HEK293 (cell line): ENCODE measurements at regions not wholly inside any gene's neighbourhood (a gene's known extent, or its start where the extent isn't known, plus 50 kb on each side); places are given as distances from the start of the nearest gene placed in this dataset.

Experiments
- CTCF ChIA-PET: fragments of 350-600 bp; formaldehyde crosslinking; extraction: SDS; loops from one replicate; lab custom pipeline; 2021; ENCODE audit warnings: antibody characterized with exemption; lab: Yijun Ruan, JAX
- POLR2A ChIA-PET: fragments of 300-600 bp; formaldehyde crosslinking; extraction: SDS; loops from one replicate; lab custom pipeline; 2020; ENCODE audit warnings: antibody characterized with exemption, inconsistent platforms; lab: Yijun Ruan, JAX
- H3K27ac ChIP-seq: fragments of 200-500 bp; sonication (Bioruptor generic); 2 replicates; pipeline ENCODE4 v1.5.1; 2014; ENCODE audit warnings: low read depth, low read length, control low read depth, inconsistent platforms; ENCODE audit errors: extremely low read depth
- H3K36me3 ChIP-seq, 2 experiments: fragments of 200-500 bp in 1 of 2; sonication (Bioruptor generic) in 1 of 2; 1 replicate in 1 of 2; 2 replicates in 1 of 2; pipeline ENCODE4 v1.5.1; 2014 to 2017; ENCODE audit warnings: inconsistent platforms in 2 of 2, low read length in 2 of 2; ENCODE audit not compliant: control insufficient read depth in 2 of 2, insufficient read depth in 1 of 2
- H3K4me1 ChIP-seq: fragments of 200-500 bp; sonication (Bioruptor generic); 2 replicates; pipeline ENCODE4 v1.5.1; 2014; ENCODE audit warnings: mild to moderate bottlenecking, low read length, inconsistent platforms; ENCODE audit not compliant: control insufficient read depth, insufficient read depth
- H3K4me3 ChIP-seq: 2 replicates; pipeline ENCODE4 v1.5.1; 2011; ENCODE audit warnings: low read depth, mild to moderate bottlenecking, control low read depth, low read length, moderate library complexity
- H3K9me3 ChIP-seq: fragments of 200-500 bp; sonication (Bioruptor generic); 2 replicates; pipeline ENCODE4 v1.5.1; 2014; ENCODE audit warnings: low read depth, low read length, inconsistent platforms; ENCODE audit not compliant: control insufficient read depth, insufficient read depth
- BCL11A ChIP-seq: fragments of 450-650 bp; formaldehyde crosslinking; IDR thresholded peaks from 2 replicates; pipeline ENCODE4 v1.5.1; 2016; ENCODE audit warnings: low read depth, missing biosample characterization, missing genetic modification characterization
- PRDM4 ChIP-seq: fragments of 450-650 bp; formaldehyde crosslinking; IDR thresholded peaks from 2 replicates; pipeline ENCODE4 v1.5.1; 2017; ENCODE audit warnings: missing biosample characterization, missing genetic modification characterization
- PRDM6 ChIP-seq: fragments of 450-650 bp; formaldehyde crosslinking; IDR thresholded peaks from 2 replicates; pipeline ENCODE4 v1.5.1; 2017; ENCODE audit warnings: missing biosample characterization, missing genetic modification characterization
- ZFP37 ChIP-seq: fragments of 450-650 bp; formaldehyde crosslinking; IDR thresholded peaks from 2 replicates; pipeline ENCODE4 v1.5.1; 2016; ENCODE audit warnings: missing biosample characterization, missing genetic modification characterization
- ZNF140 ChIP-seq: fragments of 450-650 bp; formaldehyde crosslinking; IDR thresholded peaks from 2 replicates; pipeline ENCODE4 v1.5.1; 2016; ENCODE audit warnings: missing biosample characterization, missing genetic modification characterization
- ZNF184 ChIP-seq: fragments of 450-650 bp; IDR thresholded peaks from 2 replicates; pipeline ENCODE4 v1.5.1; 2018; ENCODE audit warnings: missing biosample characterization, mild to moderate bottlenecking, missing genetic modification characterization
- ZNF23 ChIP-seq: fragments of 450-650 bp; formaldehyde crosslinking; IDR thresholded peaks from 2 replicates; pipeline ENCODE4 v1.5.1; 2016; ENCODE audit warnings: missing biosample characterization, missing genetic modification characterization, borderline replicate concordance
- ZNF350 ChIP-seq: fragments of 450-650 bp; formaldehyde crosslinking; IDR thresholded peaks from 2 replicates; pipeline ENCODE4 v1.5.0; 2017; ENCODE audit warnings: missing biosample characterization, mild to moderate bottlenecking, missing genetic modification characterization
- ZNF571 ChIP-seq: fragments of 450-650 bp; formaldehyde crosslinking; IDR thresholded peaks from 2 replicates; pipeline ENCODE4 v1.5.0; 2017; ENCODE audit warnings: missing biosample characterization, missing genetic modification characterization
- ZNF701 ChIP-seq: fragments of 450-650 bp; formaldehyde crosslinking; IDR thresholded peaks from 2 replicates; pipeline ENCODE4 v1.5.1; 2016; ENCODE audit warnings: missing biosample characterization, missing genetic modification characterization
- TF ChIP-seq, protein P1 (sequence below): fragments of 450-650 bp; formaldehyde crosslinking; conservative IDR thresholded peaks from 2 replicates; pipeline ENCODE4 v1.5.1; 2016; ENCODE audit warnings: low read depth, missing biosample characterization, missing genetic modification characterization
- TF ChIP-seq, protein P2 (sequence below): fragments of 450-650 bp; formaldehyde crosslinking; IDR thresholded peaks from 2 replicates; pipeline ENCODE4 v1.5.1; 2017; ENCODE audit warnings: missing biosample characterization, missing genetic modification characterization

GRCh38 chr4:103292959-103293358 is 94.8 kb upstream of the CENPE start (continued):
- no peak for TF ChIP-seq ZNF701

DNA sequence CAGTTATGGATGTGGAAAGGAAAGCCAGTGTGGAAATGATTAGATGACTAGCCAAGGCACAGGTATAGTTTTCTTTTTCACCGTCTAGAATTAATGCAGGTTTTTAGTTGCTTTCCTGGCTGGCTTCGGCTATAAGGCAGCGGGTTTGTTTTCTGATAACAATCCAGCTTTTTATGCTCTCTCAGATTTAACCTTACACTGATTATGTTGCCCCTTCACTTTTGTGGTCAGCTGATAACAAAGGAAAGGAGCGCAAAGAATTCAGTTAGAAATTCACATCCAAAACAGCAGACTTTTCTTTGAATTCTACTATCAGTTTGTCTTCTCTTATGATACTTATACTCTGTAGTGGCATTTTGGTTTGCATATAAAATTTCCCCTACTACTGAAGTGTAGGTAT is 94.2 kb upstream of the CENPE start:
- no peak for TF ChIP-seq ZNF140 (tag by site-specific recombination)
- TF ChIP-seq PRDM6, result no peak
- TF ChIP-seq, protein P1, sequence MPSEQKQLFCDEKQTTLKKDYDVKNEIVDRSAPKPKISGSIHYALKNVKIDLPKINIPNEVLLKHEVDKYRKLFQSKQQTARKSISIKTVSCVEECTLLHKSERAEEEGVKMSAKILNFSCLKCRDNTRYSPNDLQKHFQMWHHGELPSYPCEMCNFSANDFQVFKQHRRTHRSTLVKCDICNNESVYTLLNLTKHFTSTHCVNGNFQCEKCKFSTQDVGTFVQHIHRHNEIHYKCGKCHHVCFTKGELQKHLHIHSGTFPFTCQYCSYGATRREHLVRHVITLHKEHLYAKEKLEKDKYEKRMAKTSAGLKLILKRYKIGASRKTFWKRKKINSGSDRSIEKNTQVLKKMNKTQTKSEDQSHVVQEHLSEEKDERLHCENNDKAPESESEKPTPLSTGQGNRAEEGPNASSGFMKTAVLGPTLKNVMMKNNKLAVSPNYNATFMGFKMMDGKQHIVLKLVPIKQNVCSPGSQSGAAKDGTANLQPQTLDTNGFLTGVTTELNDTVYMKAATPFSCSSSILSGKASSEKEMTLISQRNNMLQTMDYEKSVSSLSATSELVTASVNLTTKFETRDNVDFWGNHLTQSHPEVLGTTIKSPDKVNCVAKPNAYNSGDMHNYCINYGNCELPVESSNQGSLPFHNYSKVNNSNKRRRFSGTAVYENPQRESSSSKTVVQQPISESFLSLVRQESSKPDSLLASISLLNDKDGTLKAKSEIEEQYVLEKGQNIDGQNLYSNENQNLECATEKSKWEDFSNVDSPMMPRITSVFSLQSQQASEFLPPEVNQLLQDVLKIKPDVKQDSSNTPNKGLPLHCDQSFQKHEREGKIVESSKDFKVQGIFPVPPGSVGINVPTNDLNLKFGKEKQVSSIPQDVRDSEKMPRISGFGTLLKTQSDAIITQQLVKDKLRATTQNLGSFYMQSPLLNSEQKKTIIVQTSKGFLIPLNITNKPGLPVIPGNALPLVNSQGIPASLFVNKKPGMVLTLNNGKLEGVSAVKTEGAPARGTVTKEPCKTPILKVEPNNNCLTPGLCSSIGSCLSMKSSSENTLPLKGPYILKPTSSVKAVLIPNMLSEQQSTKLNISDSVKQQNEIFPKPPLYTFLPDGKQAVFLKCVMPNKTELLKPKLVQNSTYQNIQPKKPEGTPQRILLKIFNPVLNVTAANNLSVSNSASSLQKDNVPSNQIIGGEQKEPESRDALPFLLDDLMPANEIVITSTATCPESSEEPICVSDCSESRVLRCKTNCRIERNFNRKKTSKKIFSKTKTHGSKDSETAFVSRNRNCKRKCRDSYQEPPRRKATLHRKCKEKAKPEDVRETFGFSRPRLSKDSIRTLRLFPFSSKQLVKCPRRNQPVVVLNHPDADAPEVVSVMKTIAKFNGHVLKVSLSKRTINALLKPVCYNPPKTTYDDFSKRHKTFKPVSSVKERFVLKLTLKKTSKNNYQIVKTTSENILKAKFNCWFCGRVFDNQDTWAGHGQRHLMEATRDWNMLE (tag by site-specific recombination), result no peak
- no peak for TF ChIP-seq BCL11A (tag by site-specific recombination)
- no peak for TF ChIP-seq ZNF23 (tag by site-specific recombination)
- TF ChIP-seq ZNF184 (tag by site-specific recombination), result no peak
- ChIA-PET CTCF (interaction anchor here (0.7 kb wide), 1 partner anchor 24 kb away, joined by 4 read pairs; no protein-coding TSS in a partner anchor), POLR2A (no interaction called here)
- Histone ChIP-seq H3K9me3 (no peaks in the 10 kb centered on the region), H3K4me1 (no peaks in the 10 kb centered on the region), H3K4me3 (no peak overlapping the region), H3K27ac (no peak overlapping the region), H3K36me3 (no peaks in the 10 kb centered on the region)

DNA sequence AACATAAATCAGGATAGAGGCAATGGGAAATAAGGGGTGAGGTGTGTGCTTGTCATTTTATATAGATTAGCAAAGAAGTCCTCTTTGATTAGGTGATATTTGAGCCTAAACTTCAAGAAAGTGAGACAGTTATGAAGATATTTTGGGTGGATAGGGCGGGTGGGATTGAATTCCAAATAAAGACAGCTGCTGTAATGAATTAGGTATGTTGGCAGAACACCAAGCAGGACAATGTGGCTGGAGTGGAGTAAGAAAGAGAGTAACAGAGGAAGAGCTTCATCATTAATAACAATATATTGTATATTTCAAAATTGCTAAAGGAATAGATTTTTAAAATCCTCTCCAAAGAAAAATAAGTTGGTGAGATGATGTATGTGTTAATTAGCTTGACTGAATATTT is 91.0 kb upstream of the CENPE start:
- Histone ChIP-seq H3K27ac (no peak overlapping the region), H3K4me3 (no peak overlapping the region), H3K9me3 (no peaks in the 10 kb centered on the region), H3K4me1 (no peaks in the 10 kb centered on the region), H3K36me3 (no peaks in the 10 kb centered on the region)
- ChIA-PET CTCF (no interaction called here), POLR2A (no interaction called here)
- TF ChIP-seq, protein P2, sequence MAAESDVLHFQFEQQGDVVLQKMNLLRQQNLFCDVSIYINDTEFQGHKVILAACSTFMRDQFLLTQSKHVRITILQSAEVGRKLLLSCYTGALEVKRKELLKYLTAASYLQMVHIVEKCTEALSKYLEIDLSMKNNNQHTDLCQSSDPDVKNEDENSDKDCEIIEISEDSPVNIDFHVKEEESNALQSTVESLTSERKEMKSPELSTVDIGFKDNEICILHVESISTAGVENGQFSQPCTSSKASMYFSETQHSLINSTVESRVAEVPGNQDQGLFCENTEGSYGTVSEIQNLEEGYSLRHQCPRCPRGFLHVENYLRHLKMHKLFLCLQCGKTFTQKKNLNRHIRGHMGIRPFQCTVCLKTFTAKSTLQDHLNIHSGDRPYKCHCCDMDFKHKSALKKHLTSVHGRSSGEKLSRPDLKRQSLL (tag by site-specific recombination), result no peak
- TF ChIP-seq ZNF350 (no peak), PRDM4 (tag by site-specific recombination) (no peak), PRDM6 (no peak), ZNF571 (tag by site-specific recombination) (no peak), ZFP37 (tag by site-specific recombination) (no peak)
